HG03159 (cell line): ENCODE measurements at regions not wholly inside any gene's neighbourhood (a gene's known extent, or its start where the extent isn't known, plus 50 kb on each side); places are given as distances from the start of the nearest gene placed in this dataset.

Experiments used
- ATAC-seq: cut with Tn5 transposase; IDR thresholded peaks from one replicate; pipeline ENCODE4 v1.9.1; 2021; ENCODE audit warnings: mild to moderate bottlenecking, moderate library complexity; ENCODE audit not compliant: unreplicated experiment

- ATAC-seq, result no peak
These were observed 614.7 kb upstream of the TMEM132C start for GRCh38 chr12:127652281-127652680.

DNA sequence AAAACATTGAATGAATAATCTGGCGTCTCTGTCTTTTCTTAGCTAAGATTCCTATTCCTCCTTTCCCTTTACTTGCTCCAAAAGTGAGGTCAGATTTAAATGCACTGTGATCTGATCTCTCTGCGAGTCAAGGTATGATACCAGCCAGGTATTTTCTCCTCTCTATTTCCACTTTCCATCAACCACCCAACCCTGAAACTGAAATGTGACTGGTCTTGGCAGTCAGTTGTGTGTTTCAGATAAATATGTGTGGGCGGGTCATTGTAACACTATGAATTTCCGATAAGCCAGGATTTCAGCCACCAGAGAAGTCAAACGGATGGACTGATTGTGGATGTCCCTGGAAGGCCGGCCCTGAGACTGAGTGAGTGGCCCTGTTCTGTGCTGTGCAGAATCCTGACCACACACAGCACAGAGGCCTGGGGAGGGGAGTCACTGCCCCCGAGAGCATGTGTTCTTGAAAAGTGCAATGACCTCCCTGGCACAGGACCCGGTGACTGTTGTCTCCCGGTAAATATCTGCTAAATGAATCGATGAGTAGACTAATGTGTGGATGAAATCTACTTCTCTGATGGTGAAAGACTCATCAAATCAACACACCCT, 612.5 kb upstream of the TMEM132C start:
- ATAC-seq, result no peak

GRCh38 chr12:127655691-127656090, 611.3 kb upstream of the TMEM132C start:
- no peak for ATAC-seq

DNA sequence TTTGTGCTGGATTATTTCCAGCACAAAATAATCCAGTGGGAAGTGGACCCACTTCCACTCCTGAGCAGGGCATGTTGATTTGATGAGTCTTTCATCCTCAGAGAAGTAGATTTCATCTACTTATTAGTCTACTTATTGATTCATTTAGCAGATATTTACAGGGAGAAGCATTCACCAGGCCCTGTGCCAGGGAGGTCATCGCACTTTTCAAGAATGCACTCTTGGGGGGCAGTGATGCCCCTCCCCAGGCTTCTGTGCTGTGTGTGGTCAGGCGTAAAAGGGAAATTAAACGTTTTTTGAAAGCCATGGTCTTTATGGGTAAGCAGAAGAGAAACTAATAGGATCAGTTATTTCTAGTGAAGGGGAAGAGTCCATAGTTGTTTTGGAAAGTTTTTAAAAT, 610.7 kb upstream of the TMEM132C start:
- no peak for ATAC-seq

GRCh38 chr12:127657036-127657435, 609.9 kb upstream of the TMEM132C start:
- no peak for ATAC-seq

- no peak for ATAC-seq
These were observed 606.0 kb upstream of the TMEM132C start for GRCh38 chr12:127660961-127661360.

DNA sequence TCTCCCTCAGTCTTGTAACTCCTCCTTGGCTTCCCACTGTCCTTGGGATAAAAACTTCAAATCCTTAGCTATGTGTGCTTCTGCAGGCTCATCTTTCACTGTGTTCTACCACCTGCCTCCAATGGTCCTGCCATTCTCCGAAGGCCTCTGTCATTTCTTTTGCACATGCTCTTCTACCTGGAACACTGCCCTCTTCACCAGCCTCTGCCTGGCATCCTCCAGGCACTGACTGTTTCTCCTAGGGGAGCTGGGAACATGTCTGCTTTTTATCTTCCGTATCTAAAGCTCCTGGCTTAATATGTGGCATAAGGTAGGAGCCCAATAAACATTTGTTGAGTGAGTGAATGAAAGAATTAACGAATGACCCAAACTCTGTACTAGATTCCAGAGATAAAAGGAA, 603.3 kb upstream of the TMEM132C start:
- ATAC-seq, result no peak

DNA sequence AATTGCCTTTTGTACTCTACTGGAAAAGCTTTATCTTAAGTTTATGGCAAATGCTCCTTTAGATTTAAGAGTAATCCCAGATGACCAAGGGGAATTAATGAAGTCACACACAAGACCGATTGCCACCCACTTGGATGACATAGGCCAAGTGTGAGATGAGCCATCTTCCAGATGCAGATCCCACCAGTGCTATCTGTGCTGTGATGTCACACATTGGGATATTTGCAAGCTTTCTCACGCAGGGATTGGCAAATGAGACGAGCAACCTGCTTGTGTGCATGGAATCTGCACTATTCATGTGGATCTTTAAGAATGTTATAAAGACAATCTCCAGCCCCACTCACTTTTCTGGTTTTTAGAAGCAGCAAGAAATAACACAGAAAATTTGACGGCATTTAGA, 602.1 kb upstream of the TMEM132C start:
- ATAC-seq, result no peak

- ATAC-seq, result no peak
These were observed 599.8 kb upstream of the TMEM132C start for GRCh38 chr12:127667131-127667685.

DNA sequence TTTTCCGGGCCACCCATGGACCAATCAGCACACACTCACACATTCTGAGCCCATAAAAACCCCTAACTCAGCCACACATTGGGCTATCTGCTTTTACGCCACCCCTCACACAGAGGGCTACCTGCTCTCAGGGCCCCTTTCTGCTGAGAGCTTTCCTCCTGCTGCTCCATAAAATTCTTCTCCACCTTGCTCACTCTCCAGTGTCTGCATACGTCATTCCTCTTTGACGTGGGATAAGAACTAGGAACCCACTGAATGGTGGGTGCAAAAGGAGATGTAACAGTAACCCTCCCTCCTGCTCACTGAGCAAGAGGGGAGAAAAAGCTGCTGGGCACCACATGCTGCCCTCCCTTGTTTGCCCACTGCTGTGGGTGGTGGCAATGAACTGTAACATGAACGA, 596.7 kb upstream of the TMEM132C start:
- no peak for ATAC-seq

DNA sequence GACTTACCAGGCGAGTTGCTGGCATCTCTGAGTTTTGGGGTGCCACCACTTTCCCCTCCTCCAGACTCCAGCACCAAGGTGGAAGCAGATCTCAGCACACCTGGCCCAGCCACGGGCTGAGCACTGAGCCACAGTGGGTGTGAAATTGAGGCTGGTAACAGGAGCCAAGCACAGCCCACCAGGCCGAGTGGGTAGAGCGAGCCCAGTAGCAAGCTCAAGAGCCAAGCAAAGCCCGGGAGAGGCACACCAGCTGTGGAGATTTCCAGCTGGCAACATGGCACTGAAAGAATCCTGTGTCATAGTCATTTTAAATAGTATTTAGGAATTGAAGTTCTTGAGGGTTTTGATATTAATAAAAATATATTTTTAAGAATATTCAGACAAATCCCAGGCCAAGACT, 596.2 kb upstream of the TMEM132C start:
- no peak for ATAC-seq

DNA sequence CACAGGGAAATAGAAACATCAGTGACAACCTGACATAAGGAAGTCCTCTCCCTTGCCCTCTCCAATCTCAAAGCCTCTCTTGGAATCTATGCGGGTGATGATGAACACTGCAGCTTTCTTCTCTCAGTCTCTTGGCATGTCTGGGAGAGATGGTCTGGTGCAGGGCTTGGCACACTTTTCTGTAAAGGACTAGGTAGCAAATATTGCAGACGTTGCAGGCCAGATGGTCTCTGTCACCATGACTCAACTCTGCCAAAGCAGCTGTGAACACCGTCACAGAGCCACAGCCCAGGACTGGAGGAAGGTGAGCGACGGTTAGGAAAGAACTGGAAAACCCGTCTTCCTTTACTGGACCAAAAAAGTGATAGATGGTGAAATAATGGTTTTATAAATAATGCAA, 591.0 kb upstream of the TMEM132C start:
- ATAC-seq, result no peak

DNA sequence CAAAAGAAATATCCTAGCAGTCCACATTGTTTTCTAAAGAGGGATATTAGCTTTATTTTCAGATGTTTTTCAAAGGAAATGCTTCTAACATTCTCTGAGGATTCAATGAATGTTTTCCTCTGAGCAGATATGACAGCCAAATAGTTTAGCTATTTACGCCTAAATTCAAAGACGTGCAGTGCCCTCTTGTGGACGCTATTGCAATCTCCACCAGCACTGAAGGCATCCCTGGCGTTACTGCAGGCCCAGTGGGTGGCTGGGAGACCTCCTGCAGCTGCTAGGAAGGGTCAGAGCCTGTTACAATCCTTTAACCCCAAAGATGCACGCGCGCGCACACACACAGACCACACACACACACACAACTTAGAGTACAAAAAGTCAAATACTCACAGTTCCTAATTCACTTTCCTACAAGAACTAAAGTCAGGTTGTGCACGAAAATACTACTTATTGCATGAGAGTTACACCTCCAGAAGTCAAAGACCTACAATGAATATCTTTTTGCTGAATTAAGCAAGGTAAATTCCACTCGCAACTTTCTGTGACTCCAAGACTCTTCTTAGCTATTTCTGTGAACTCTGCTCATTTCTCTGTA, 589.3 kb upstream of the TMEM132C start:
- no peak for ATAC-seq

GRCh38 chr12:127678945-127679344, 588.0 kb upstream of the TMEM132C start:
- no peak for ATAC-seq

DNA sequence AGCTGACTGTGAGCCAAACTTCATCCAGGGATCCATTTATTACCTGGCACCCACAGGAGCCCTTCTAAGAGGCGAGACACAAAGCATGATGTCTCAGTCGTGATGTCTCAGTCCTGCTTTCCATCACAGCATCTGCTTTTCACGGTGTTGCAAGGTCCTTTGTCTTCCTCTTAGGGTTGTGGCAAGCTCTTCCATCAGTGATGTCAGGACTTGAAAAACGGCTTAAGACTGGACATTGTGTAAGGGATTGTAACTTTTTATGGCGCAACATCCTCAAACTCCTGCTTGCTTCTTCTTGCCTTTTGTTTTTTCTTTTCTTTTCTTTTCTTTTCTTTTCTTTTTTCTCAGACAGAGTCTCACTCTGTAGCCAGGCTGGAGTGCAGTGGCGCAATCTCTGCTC, 586.5 kb upstream of the TMEM132C start:
- ATAC-seq, result no peak

GRCh38 chr12:127681151-127681754, 585.7 kb upstream of the TMEM132C start:
- ATAC-seq, result no peak

DNA sequence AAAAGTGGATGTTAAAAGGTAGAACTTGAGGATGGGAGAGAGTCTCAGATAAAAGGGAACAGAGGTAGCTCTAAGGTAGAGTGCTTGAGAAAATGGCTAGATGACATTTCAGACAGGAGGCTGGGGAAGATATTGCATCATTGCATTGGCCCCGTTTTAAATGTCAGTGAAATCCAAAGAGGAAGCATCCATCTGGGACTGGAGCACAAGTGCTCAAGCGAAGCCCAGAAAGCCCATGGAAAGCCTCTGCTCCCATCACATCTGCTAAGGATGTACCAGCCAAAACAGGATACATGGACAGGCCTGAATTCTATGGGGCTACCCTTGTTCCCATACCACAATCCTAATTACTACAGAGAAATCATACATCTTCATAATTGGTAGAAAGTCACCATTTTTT, 581.5 kb upstream of the TMEM132C start:
- no peak for ATAC-seq

DNA sequence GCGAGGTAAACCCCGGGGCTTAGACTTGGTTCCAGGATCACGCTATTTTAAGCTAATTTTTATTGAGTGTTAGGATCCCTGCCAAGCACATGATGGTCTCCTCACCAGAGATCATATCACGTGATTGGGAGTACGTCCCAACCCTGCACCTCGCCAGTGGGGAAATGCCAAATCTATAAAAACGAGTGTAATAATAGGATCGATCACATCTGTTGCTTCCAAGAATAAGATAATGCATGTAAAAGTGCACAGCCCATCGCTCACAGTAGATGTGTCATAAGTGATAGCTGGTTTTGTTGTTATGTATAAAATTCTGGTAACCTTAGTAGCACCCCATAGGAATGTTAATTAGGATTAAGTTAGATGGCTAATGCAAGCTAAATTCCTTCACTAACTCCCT, 581.0 kb upstream of the TMEM132C start:
- ATAC-seq, result no peak

DNA sequence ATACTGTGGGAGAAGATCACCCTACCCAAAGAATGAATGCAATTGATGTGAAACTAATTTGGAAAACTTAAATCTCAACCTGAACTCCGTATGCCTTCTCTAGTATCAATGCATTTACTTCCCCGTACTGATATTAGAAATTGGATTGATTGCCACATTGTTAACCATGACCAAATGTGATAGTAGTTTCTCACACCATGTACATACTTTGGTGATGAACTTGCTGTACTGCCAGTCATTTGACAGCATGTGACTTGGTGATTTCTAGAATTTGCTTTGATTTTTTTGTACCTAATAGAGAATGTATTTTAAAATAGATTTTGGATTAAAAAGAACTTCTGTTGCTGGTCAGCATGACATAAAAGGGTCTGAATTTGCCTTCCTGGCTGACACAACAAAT, 579.8 kb upstream of the TMEM132C start:
- no peak for ATAC-seq

DNA sequence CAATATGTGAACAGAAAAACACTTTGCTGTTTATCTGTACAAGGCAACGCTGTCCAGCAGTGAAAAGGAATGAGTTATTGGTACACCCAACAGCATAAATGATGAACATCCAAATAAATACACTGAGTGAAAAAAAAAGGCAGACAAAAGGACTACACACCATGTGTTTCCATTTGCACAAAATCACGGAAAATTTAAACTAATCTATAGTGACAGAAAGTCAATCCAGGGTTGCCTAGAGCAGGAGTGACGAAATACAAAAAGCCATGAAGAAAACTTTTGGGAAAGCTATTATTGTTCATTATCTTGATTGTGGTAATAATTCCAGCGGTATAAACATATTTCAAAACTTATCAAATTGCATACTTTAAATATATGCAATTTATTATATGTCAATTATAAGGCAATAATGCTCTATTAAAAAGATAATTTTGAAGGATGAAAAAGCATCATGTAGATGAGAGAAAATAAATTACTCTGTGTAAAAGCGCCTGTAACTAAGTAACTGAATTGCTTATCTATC, 578.0 kb upstream of the TMEM132C start:
- no peak for ATAC-seq

GRCh38 chr12:127690161-127690560, 576.8 kb upstream of the TMEM132C start:
- ATAC-seq, result no peak

- ATAC-seq, result no peak
These were observed 570.0 kb upstream of the TMEM132C start for GRCh38 chr12:127696963-127697362.
